Ovary (tissue), 3 donors: ENCODE measurements at regions not wholly inside any gene's neighbourhood (a gene's known extent, or its start where the extent isn't known, plus 50 kb on each side); places are given as distances from the start of the nearest gene placed in this dataset.

Experiments used
- EP300 ChIP-seq: sonication (generic); formaldehyde crosslinking; IDR thresholded peaks from one replicate; pipeline ENCODE4 v1.6.1; 2017; ENCODE audit warnings: antibody characterized with exemption
- POLR2A ChIP-seq: fragments of 450-650 bp; IDR thresholded peaks from one replicate; pipeline ENCODE4 v1.6.1; 2017; ENCODE audit warnings: antibody characterized with exemption, mild to moderate bottlenecking, moderate library complexity
- TF ChIP-seq, protein P1 (sequence below), 3 donors: fragments of 450-650 bp in 2 of 3; fragments of 200-600 bp in 1 of 3; IDR thresholded peaks; one replicate each; pipeline versions ENCODE4 v1.5.1 to v1.8.0; 2016 to 2022; ENCODE audit warnings: antibody characterized with exemption in 3 of 3, mild to moderate bottlenecking in 1 of 3
- donor health status: DM: no; HTN: no; CAD: no.

DNA sequence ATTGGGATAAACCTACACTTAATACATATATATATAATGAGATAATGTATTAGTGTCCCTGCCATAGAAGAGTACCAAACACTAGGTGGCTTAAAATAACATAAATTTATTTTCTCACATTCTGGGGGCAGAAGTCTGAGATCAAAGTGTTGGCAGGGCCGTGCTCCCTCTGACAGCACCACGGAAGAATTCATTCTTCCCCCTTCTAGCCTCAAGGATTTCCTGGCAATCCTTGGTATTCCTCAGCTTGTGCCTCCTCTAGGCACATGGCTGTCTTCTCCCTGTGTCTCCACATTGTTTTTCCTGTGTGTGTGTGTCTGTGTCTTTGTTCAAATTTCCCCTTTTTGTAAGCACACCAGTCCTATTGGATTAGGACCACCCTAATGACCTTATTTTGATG is 115.2 kb upstream of the AGBL1 start:
- no peak for TF ChIP-seq POLR2A
- TF ChIP-seq EP300 = no peak
- TF ChIP-seq, protein P1, sequence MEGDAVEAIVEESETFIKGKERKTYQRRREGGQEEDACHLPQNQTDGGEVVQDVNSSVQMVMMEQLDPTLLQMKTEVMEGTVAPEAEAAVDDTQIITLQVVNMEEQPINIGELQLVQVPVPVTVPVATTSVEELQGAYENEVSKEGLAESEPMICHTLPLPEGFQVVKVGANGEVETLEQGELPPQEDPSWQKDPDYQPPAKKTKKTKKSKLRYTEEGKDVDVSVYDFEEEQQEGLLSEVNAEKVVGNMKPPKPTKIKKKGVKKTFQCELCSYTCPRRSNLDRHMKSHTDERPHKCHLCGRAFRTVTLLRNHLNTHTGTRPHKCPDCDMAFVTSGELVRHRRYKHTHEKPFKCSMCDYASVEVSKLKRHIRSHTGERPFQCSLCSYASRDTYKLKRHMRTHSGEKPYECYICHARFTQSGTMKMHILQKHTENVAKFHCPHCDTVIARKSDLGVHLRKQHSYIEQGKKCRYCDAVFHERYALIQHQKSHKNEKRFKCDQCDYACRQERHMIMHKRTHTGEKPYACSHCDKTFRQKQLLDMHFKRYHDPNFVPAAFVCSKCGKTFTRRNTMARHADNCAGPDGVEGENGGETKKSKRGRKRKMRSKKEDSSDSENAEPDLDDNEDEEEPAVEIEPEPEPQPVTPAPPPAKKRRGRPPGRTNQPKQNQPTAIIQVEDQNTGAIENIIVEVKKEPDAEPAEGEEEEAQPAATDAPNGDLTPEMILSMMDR (IDR thresholded peaks at IDR 0.05) = no peak
